H9 (cell line): ENCODE measurements at regions not wholly inside any gene's neighbourhood (a gene's known extent, or its start where the extent isn't known, plus 50 kb on each side); places are given as distances from the start of the nearest gene placed in this dataset.

ENCODE experiments used
- DNase-seq: peaks from one replicate; pipeline ENCODE4 v3.0.0-alpha.2; 2017
- H2AFZ ChIP-seq: one replicate; pipeline ENCODE4 v1.6.1; 2013; ENCODE audit warnings: mild to moderate bottlenecking, low read length, control low read depth, moderate library complexity
- H2AK5ac ChIP-seq: 2 replicates; pipeline ENCODE4 v1.6.1; 2013; ENCODE audit warnings: low read length, control low read depth, mixed read lengths; ENCODE audit not compliant: insufficient read length
- H2BK120ac ChIP-seq: one replicate; pipeline ENCODE4 v1.6.1; 2013; ENCODE audit warnings: low read depth, mild to moderate bottlenecking, low read length, control low read depth, inconsistent platforms; ENCODE audit not compliant: poor library complexity, severe bottlenecking
- H2BK12ac ChIP-seq: 2 replicates; pipeline ENCODE4 v1.6.1; 2013; ENCODE audit warnings: low read length, control low read depth, mixed read lengths, low read depth; ENCODE audit not compliant: insufficient read length
- H2BK15ac ChIP-seq: 2 replicates; pipeline ENCODE4 v1.6.1; 2013; ENCODE audit warnings: low read depth, low read length, control low read depth
- H2BK20ac ChIP-seq: one replicate; pipeline ENCODE4 v1.6.1; 2013; ENCODE audit warnings: low read depth, mild to moderate bottlenecking, low read length, control low read depth, inconsistent platforms; ENCODE audit not compliant: poor library complexity, severe bottlenecking
- H2BK5ac ChIP-seq: 2 replicates; pipeline ENCODE4 v1.6.1; 2013; ENCODE audit warnings: low read length, control low read depth, mixed read lengths; ENCODE audit not compliant: insufficient read length
- H3K14ac ChIP-seq: 2 replicates; pipeline ENCODE4 v1.6.1; 2013; ENCODE audit warnings: low read length, control low read depth; ENCODE audit not compliant: insufficient read depth
- H3K18ac ChIP-seq: 2 replicates; pipeline ENCODE4 v1.6.1; 2013; ENCODE audit warnings: low read depth, mild to moderate bottlenecking, mixed read lengths, low read length, control low read depth; ENCODE audit not compliant: insufficient read length
- H3K23ac ChIP-seq: 2 replicates; pipeline ENCODE4 v1.6.1; 2013; ENCODE audit warnings: low read length, control low read depth, mixed read lengths, low read depth; ENCODE audit not compliant: insufficient read length
- H3K23me2 ChIP-seq: 2 replicates; pipeline ENCODE4 v1.6.1; 2013; ENCODE audit warnings: low read depth, mild to moderate bottlenecking, mixed read lengths, low read length, control low read depth; ENCODE audit not compliant: insufficient read length, poor library complexity, severe bottlenecking
- H3K27ac ChIP-seq: 2 replicates; pipeline ENCODE4 v1.5.1; 2013; ENCODE audit warnings: low read length, control low read depth, mixed read lengths, low read depth; ENCODE audit not compliant: insufficient read length
- H3K27me3 ChIP-seq: 2 replicates; pipeline ENCODE4 v1.6.1; 2013; ENCODE audit warnings: low read length, control low read depth, inconsistent platforms; ENCODE audit not compliant: insufficient read depth
- H3K4ac ChIP-seq: 2 replicates; pipeline ENCODE4 v1.6.1; 2013; ENCODE audit warnings: low read depth, mild to moderate bottlenecking, control low read depth, inconsistent platforms, low read length, moderate library complexity
- H3K4me1 ChIP-seq: 2 replicates; pipeline ENCODE4 v1.6.1; 2013; ENCODE audit warnings: low read length, control low read depth, inconsistent platforms; ENCODE audit not compliant: insufficient read depth
- H3K4me2 ChIP-seq: 2 replicates; pipeline ENCODE4 v1.6.1; 2013; ENCODE audit warnings: low read length, control low read depth, mixed read lengths; ENCODE audit not compliant: insufficient read length, insufficient read depth
- H3K56ac ChIP-seq: 2 replicates; pipeline ENCODE4 v1.6.1; 2013; ENCODE audit warnings: low read depth, mild to moderate bottlenecking, mixed read lengths, low read length, control low read depth; ENCODE audit not compliant: insufficient read length
- H3K79me1 ChIP-seq: 2 replicates; pipeline ENCODE4 v1.6.1; 2013; ENCODE audit warnings: low read depth, mild to moderate bottlenecking, moderate library complexity, low read length, control low read depth, inconsistent platforms; ENCODE audit not compliant: insufficient read depth, poor library complexity, severe bottlenecking
- H3K79me2 ChIP-seq: 2 replicates; pipeline ENCODE4 v1.6.1; 2013; ENCODE audit warnings: low read length, control low read depth, inconsistent platforms; ENCODE audit not compliant: insufficient read depth
- H3K9ac ChIP-seq: 2 replicates; pipeline ENCODE4 v1.6.1; 2013; ENCODE audit warnings: low read length, control low read depth, mixed read lengths; ENCODE audit not compliant: insufficient read length; ENCODE audit errors: extremely low read depth
- H3K9me3 ChIP-seq: one replicate; pipeline ENCODE4 v1.6.1; 2013; ENCODE audit warnings: low read depth, low read length, inconsistent platforms; ENCODE audit not compliant: control insufficient read depth
- H3T11ph ChIP-seq: one replicate; pipeline ENCODE4 v1.6.1; 2013; ENCODE audit warnings: mild to moderate bottlenecking, low read length, control low read depth, inconsistent platforms
- H4K20me1 ChIP-seq: one replicate; pipeline ENCODE4 v1.6.1; 2013; ENCODE audit not compliant: control insufficient read depth, insufficient read length, insufficient read depth
- H4K5ac ChIP-seq: 2 replicates; pipeline ENCODE4 v1.6.1; 2013; ENCODE audit warnings: low read depth, mild to moderate bottlenecking, mixed read lengths, low read length, control low read depth; ENCODE audit not compliant: insufficient read length
- H4K8ac ChIP-seq: replicated peaks from 2 replicates; pipeline ENCODE4 v1.6.1; 2013; ENCODE audit warnings: low read length, control low read depth, mixed read lengths, low read depth; ENCODE audit not compliant: insufficient read length
- H4K91ac ChIP-seq: 2 replicates; pipeline ENCODE4 v1.6.1; 2013; ENCODE audit warnings: low read depth, mild to moderate bottlenecking, moderate library complexity, mixed read lengths, low read length, control low read depth; ENCODE audit not compliant: insufficient read length
- H3K27ac Mint-ChIP-seq, 3 experiments: 2 replicates in 2 of 3; 3 replicates in 1 of 3; pipeline ENCODE4 v1.8.0; 2020 to 2021; ENCODE audit warnings: mixed read lengths in 3 of 3, mild to moderate bottlenecking in 1 of 3, moderate library complexity in 1 of 3
- H3K27me3 Mint-ChIP-seq: 2 replicates; pipeline ENCODE4 v1.8.0; 2021; ENCODE audit warnings: low read depth, mild to moderate bottlenecking, moderate library complexity, mixed read lengths
- H3K36me3 Mint-ChIP-seq, 3 experiments: 2 replicates in 2 of 3; 3 replicates in 1 of 3; pipeline ENCODE4 v1.8.0; 2020 to 2021; ENCODE audit warnings: low read depth in 3 of 3, mixed read lengths in 3 of 3; ENCODE audit not compliant: insufficient read depth in 1 of 3
- H3K4me1 Mint-ChIP-seq, 2 experiments: 2 replicates each; pipeline ENCODE4 v1.8.0; 2020; ENCODE audit warnings: mixed read lengths in 2 of 2
- H3K4me3 Mint-ChIP-seq, 2 experiments: 2 replicates in 1 of 2; 3 replicates in 1 of 2; pipeline ENCODE4 v1.8.0; 2020 to 2021; ENCODE audit warnings: mild to moderate bottlenecking in 2 of 2, mixed read lengths in 2 of 2, moderate library complexity in 1 of 2
- H3K9me3 Mint-ChIP-seq, 2 experiments: 2 replicates in 1 of 2; 3 replicates in 1 of 2; pipeline ENCODE4 v1.8.0; 2020; ENCODE audit warnings: mild to moderate bottlenecking in 2 of 2, mixed read lengths in 2 of 2, moderate library complexity in 1 of 2
- WGBS: extraction: QIAGEN DNeasy Blood & Tissue Kit; methylation state at CpG from one replicate; pipeline ENCODE4 v1.1.7; 2013; ENCODE audit warnings: missing lambda C conversion rate, low lambda C conversion rate, mixed read lengths; ENCODE audit not compliant: insufficient read length; ENCODE audit errors: extremely low coverage; 5-methylcytosine and 5-hydroxymethylcytosine counted together
- TF ChIP-seq, protein P1 (sequence below): fragments of 200-600 bp; sonication (generic); conservative IDR thresholded peaks from 3 replicates; pipeline ENCODE4 v1.8.0; 2021; ENCODE audit warnings: antibody characterized with exemption, mild to moderate bottlenecking

- peak overlapping the region; percentile 50; the same call in 1 of the 2 replicates for H3K14ac ChIP-seq
- no peak overlapping the region for H3T11ph ChIP-seq
- Mint-ChIP-seq H3K4me3 (no peak overlapping the region), H3K27me3 (no peaks in the 10 kb centered on the region), H3K36me3 (no peaks in the 10 kb centered on the region), H3K9me3 (no peaks in the 10 kb centered on the region; a peak in 1 of 5 replicates), H3K27ac (no peak overlapping the region), H3K4me1 (peaks cover 0 to 3% of the 10 kb centered on the region in 2 experiments; a peak in 1 of 4 replicates)
- H3K4ac ChIP-seq = no peak overlapping the region
- H3K9ac ChIP-seq = no peak overlapping the region
- no peaks in the 10 kb centered on the region for H3K23me2 ChIP-seq
- no peak overlapping the region for H2BK12ac ChIP-seq
- no peaks in the 10 kb centered on the region for H3K4me1 ChIP-seq
- no peaks in the 10 kb centered on the region for H3K27me3 ChIP-seq
- H3K23ac ChIP-seq = no peak overlapping the region
- H2BK15ac ChIP-seq = no peak overlapping the region
- H2AFZ ChIP-seq = no peak overlapping the region
- H3K79me1 ChIP-seq = no peaks in the 10 kb centered on the region
- no peak overlapping the region for H4K8ac ChIP-seq
- H3K79me2 ChIP-seq = no peaks in the 10 kb centered on the region
- no peak overlapping the region for H2BK120ac ChIP-seq
- no peak overlapping the region for H2BK20ac ChIP-seq
- H3K27ac ChIP-seq = no peak overlapping the region
- H4K20me1 ChIP-seq = no peaks in the 10 kb centered on the region
- H3K56ac ChIP-seq = no peak overlapping the region
- no peak overlapping the region for H2AK5ac ChIP-seq
- DNase-seq = no peak
- H3K18ac ChIP-seq = no peak overlapping the region
- no peaks in the 10 kb centered on the region for H3K9me3 ChIP-seq
- H3K4me2 ChIP-seq = no peak overlapping the region
- H4K91ac ChIP-seq = no peak overlapping the region
- TF ChIP-seq, protein P1, sequence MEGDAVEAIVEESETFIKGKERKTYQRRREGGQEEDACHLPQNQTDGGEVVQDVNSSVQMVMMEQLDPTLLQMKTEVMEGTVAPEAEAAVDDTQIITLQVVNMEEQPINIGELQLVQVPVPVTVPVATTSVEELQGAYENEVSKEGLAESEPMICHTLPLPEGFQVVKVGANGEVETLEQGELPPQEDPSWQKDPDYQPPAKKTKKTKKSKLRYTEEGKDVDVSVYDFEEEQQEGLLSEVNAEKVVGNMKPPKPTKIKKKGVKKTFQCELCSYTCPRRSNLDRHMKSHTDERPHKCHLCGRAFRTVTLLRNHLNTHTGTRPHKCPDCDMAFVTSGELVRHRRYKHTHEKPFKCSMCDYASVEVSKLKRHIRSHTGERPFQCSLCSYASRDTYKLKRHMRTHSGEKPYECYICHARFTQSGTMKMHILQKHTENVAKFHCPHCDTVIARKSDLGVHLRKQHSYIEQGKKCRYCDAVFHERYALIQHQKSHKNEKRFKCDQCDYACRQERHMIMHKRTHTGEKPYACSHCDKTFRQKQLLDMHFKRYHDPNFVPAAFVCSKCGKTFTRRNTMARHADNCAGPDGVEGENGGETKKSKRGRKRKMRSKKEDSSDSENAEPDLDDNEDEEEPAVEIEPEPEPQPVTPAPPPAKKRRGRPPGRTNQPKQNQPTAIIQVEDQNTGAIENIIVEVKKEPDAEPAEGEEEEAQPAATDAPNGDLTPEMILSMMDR = no peak
- WGBS = no CpG with 5 or more reads among the region's 8 CpGs
- H2BK5ac ChIP-seq = no peak overlapping the region
- no peak overlapping the region for H4K5ac ChIP-seq
These were observed 565.2 kb downstream of the PTPRU start for GRCh38 chr1:29801561-29801973.
